H9 (cell line): ENCODE measurements at regions not wholly inside any gene's neighbourhood (a gene's known extent, or its start where the extent isn't known, plus 50 kb on each side); places are given as distances from the start of the nearest gene placed in this dataset.

Source experiments
- DNase-seq: peaks from one replicate; pipeline ENCODE4 v3.0.0-alpha.2; 2017
- H2AFZ ChIP-seq: one replicate; pipeline ENCODE4 v1.6.1; 2013; ENCODE audit warnings: mild to moderate bottlenecking, low read length, control low read depth, moderate library complexity
- H2AK5ac ChIP-seq: 2 replicates; pipeline ENCODE4 v1.6.1; 2013; ENCODE audit warnings: low read length, control low read depth, mixed read lengths; ENCODE audit not compliant: insufficient read length
- H2BK120ac ChIP-seq: one replicate; pipeline ENCODE4 v1.6.1; 2013; ENCODE audit warnings: low read depth, mild to moderate bottlenecking, low read length, control low read depth, inconsistent platforms; ENCODE audit not compliant: poor library complexity, severe bottlenecking
- H2BK12ac ChIP-seq: 2 replicates; pipeline ENCODE4 v1.6.1; 2013; ENCODE audit warnings: low read length, control low read depth, mixed read lengths, low read depth; ENCODE audit not compliant: insufficient read length
- H2BK15ac ChIP-seq: 2 replicates; pipeline ENCODE4 v1.6.1; 2013; ENCODE audit warnings: low read depth, low read length, control low read depth
- H2BK20ac ChIP-seq: one replicate; pipeline ENCODE4 v1.6.1; 2013; ENCODE audit warnings: low read depth, mild to moderate bottlenecking, low read length, control low read depth, inconsistent platforms; ENCODE audit not compliant: poor library complexity, severe bottlenecking
- H2BK5ac ChIP-seq: 2 replicates; pipeline ENCODE4 v1.6.1; 2013; ENCODE audit warnings: low read length, control low read depth, mixed read lengths; ENCODE audit not compliant: insufficient read length
- H3K14ac ChIP-seq: 2 replicates; pipeline ENCODE4 v1.6.1; 2013; ENCODE audit warnings: low read length, control low read depth; ENCODE audit not compliant: insufficient read depth
- H3K18ac ChIP-seq: 2 replicates; pipeline ENCODE4 v1.6.1; 2013; ENCODE audit warnings: low read depth, mild to moderate bottlenecking, mixed read lengths, low read length, control low read depth; ENCODE audit not compliant: insufficient read length
- H3K23ac ChIP-seq: 2 replicates; pipeline ENCODE4 v1.6.1; 2013; ENCODE audit warnings: low read length, control low read depth, mixed read lengths, low read depth; ENCODE audit not compliant: insufficient read length
- H3K23me2 ChIP-seq: 2 replicates; pipeline ENCODE4 v1.6.1; 2013; ENCODE audit warnings: low read depth, mild to moderate bottlenecking, mixed read lengths, low read length, control low read depth; ENCODE audit not compliant: insufficient read length, poor library complexity, severe bottlenecking
- H3K27ac ChIP-seq: 2 replicates; pipeline ENCODE4 v1.5.1; 2013; ENCODE audit warnings: low read length, control low read depth, mixed read lengths, low read depth; ENCODE audit not compliant: insufficient read length
- H3K27me3 ChIP-seq: 2 replicates; pipeline ENCODE4 v1.6.1; 2013; ENCODE audit warnings: low read length, control low read depth, inconsistent platforms; ENCODE audit not compliant: insufficient read depth
- H3K4ac ChIP-seq: 2 replicates; pipeline ENCODE4 v1.6.1; 2013; ENCODE audit warnings: low read depth, mild to moderate bottlenecking, control low read depth, inconsistent platforms, low read length, moderate library complexity
- H3K4me1 ChIP-seq: 2 replicates; pipeline ENCODE4 v1.6.1; 2013; ENCODE audit warnings: low read length, control low read depth, inconsistent platforms; ENCODE audit not compliant: insufficient read depth
- H3K4me2 ChIP-seq: 2 replicates; pipeline ENCODE4 v1.6.1; 2013; ENCODE audit warnings: low read length, control low read depth, mixed read lengths; ENCODE audit not compliant: insufficient read length, insufficient read depth
- H3K56ac ChIP-seq: 2 replicates; pipeline ENCODE4 v1.6.1; 2013; ENCODE audit warnings: low read depth, mild to moderate bottlenecking, mixed read lengths, low read length, control low read depth; ENCODE audit not compliant: insufficient read length
- H3K79me1 ChIP-seq: 2 replicates; pipeline ENCODE4 v1.6.1; 2013; ENCODE audit warnings: low read depth, mild to moderate bottlenecking, moderate library complexity, low read length, control low read depth, inconsistent platforms; ENCODE audit not compliant: insufficient read depth, poor library complexity, severe bottlenecking
- H3K79me2 ChIP-seq: 2 replicates; pipeline ENCODE4 v1.6.1; 2013; ENCODE audit warnings: low read length, control low read depth, inconsistent platforms; ENCODE audit not compliant: insufficient read depth
- H3K9ac ChIP-seq: 2 replicates; pipeline ENCODE4 v1.6.1; 2013; ENCODE audit warnings: low read length, control low read depth, mixed read lengths; ENCODE audit not compliant: insufficient read length; ENCODE audit errors: extremely low read depth
- H3K9me3 ChIP-seq: one replicate; pipeline ENCODE4 v1.6.1; 2013; ENCODE audit warnings: low read depth, low read length, inconsistent platforms; ENCODE audit not compliant: control insufficient read depth
- H3T11ph ChIP-seq: one replicate; pipeline ENCODE4 v1.6.1; 2013; ENCODE audit warnings: mild to moderate bottlenecking, low read length, control low read depth, inconsistent platforms
- H4K20me1 ChIP-seq: one replicate; pipeline ENCODE4 v1.6.1; 2013; ENCODE audit not compliant: control insufficient read depth, insufficient read length, insufficient read depth
- H4K5ac ChIP-seq: 2 replicates; pipeline ENCODE4 v1.6.1; 2013; ENCODE audit warnings: low read depth, mild to moderate bottlenecking, mixed read lengths, low read length, control low read depth; ENCODE audit not compliant: insufficient read length
- H4K8ac ChIP-seq: replicated peaks from 2 replicates; pipeline ENCODE4 v1.6.1; 2013; ENCODE audit warnings: low read length, control low read depth, mixed read lengths, low read depth; ENCODE audit not compliant: insufficient read length
- H4K91ac ChIP-seq: 2 replicates; pipeline ENCODE4 v1.6.1; 2013; ENCODE audit warnings: low read depth, mild to moderate bottlenecking, moderate library complexity, mixed read lengths, low read length, control low read depth; ENCODE audit not compliant: insufficient read length
- H3K27ac Mint-ChIP-seq, 3 experiments: 2 replicates in 2 of 3; 3 replicates in 1 of 3; pipeline ENCODE4 v1.8.0; 2020 to 2021; ENCODE audit warnings: mixed read lengths in 3 of 3, mild to moderate bottlenecking in 1 of 3, moderate library complexity in 1 of 3
- H3K27me3 Mint-ChIP-seq: 2 replicates; pipeline ENCODE4 v1.8.0; 2021; ENCODE audit warnings: low read depth, mild to moderate bottlenecking, moderate library complexity, mixed read lengths
- H3K36me3 Mint-ChIP-seq, 3 experiments: 2 replicates in 2 of 3; 3 replicates in 1 of 3; pipeline ENCODE4 v1.8.0; 2020 to 2021; ENCODE audit warnings: low read depth in 3 of 3, mixed read lengths in 3 of 3; ENCODE audit not compliant: insufficient read depth in 1 of 3
- H3K4me1 Mint-ChIP-seq, 2 experiments: 2 replicates each; pipeline ENCODE4 v1.8.0; 2020; ENCODE audit warnings: mixed read lengths in 2 of 2
- H3K4me3 Mint-ChIP-seq, 2 experiments: 2 replicates in 1 of 2; 3 replicates in 1 of 2; pipeline ENCODE4 v1.8.0; 2020 to 2021; ENCODE audit warnings: mild to moderate bottlenecking in 2 of 2, mixed read lengths in 2 of 2, moderate library complexity in 1 of 2
- H3K9me3 Mint-ChIP-seq, 2 experiments: 2 replicates in 1 of 2; 3 replicates in 1 of 2; pipeline ENCODE4 v1.8.0; 2020; ENCODE audit warnings: mild to moderate bottlenecking in 2 of 2, mixed read lengths in 2 of 2, moderate library complexity in 1 of 2
- CTCF ChIP-seq: fragments of 200-600 bp; sonication (generic); conservative IDR thresholded peaks from 3 replicates; pipeline ENCODE4 v1.8.0; 2021; ENCODE audit warnings: antibody characterized with exemption, mild to moderate bottlenecking
- WGBS: extraction: QIAGEN DNeasy Blood & Tissue Kit; methylation state at CpG from one replicate; pipeline ENCODE4 v1.1.7; 2013; ENCODE audit warnings: missing lambda C conversion rate, low lambda C conversion rate, mixed read lengths; ENCODE audit not compliant: insufficient read length; ENCODE audit errors: extremely low coverage; 5-methylcytosine and 5-hydroxymethylcytosine counted together

- no peak overlapping the region for H4K5ac ChIP-seq
- no peak overlapping the region for H2AFZ ChIP-seq
- H3K4ac ChIP-seq = no peak overlapping the region
- no peak overlapping the region for H3K18ac ChIP-seq
- no peak for TF ChIP-seq CTCF
- no peak overlapping the region for H3K4me3 Mint-ChIP-seq
- H2BK120ac ChIP-seq = no peak overlapping the region
- no peaks in the 10 kb centered on the region for H4K20me1 ChIP-seq
- H3K4me1 Mint-ChIP-seq = peaks cover 17 to 18% of the 10 kb centered on the region in 2 experiments
- H3K27ac Mint-ChIP-seq = no peak overlapping the region
- WGBS = no CpG with 5 or more reads among the region's 3 CpGs
- H3K9me3 ChIP-seq = no peaks in the 10 kb centered on the region
- no peak overlapping the region for H3K9ac ChIP-seq
- H3K79me2 ChIP-seq = no peaks in the 10 kb centered on the region
- H3K79me1 ChIP-seq = no peaks in the 10 kb centered on the region
- peaks cover 6% of the 10 kb centered on the region; the same call in 1 of the 2 replicates for H3K4me1 ChIP-seq
- H2BK15ac ChIP-seq = no peak overlapping the region
- H4K8ac ChIP-seq = no peak overlapping the region
- H2BK5ac ChIP-seq = no peak overlapping the region
- H3K23me2 ChIP-seq = no peaks in the 10 kb centered on the region
- H3K9me3 Mint-ChIP-seq = no peaks in the 10 kb centered on the region
- H3K27ac ChIP-seq = no peak overlapping the region
- no peak overlapping the region for H4K91ac ChIP-seq
- H3K27me3 ChIP-seq = no peaks in the 10 kb centered on the region
- H3K56ac ChIP-seq = no peak overlapping the region
- H3K14ac ChIP-seq = no peak overlapping the region
- H3K27me3 Mint-ChIP-seq = no peaks in the 10 kb centered on the region
- H2AK5ac ChIP-seq = no peak overlapping the region
- no peak overlapping the region for H3K23ac ChIP-seq
- H3K36me3 Mint-ChIP-seq = no peaks in the 10 kb centered on the region
- H2BK12ac ChIP-seq = no peak overlapping the region
- no peak for DNase-seq
- no peak overlapping the region for H3T11ph ChIP-seq
- no peak overlapping the region for H3K4me2 ChIP-seq
- no peak overlapping the region for H2BK20ac ChIP-seq
Observed at GRCh38 chr2:211306929-211307328, 750.5 kb downstream of the CPS1 start.
